ENCODE measurements at regions not wholly inside any gene's neighbourhood (a gene's known extent, or its start where the extent isn't known, plus 50 kb on each side); places are given as distances from the start of the nearest gene placed in this dataset.

- no peaks in the 10 kb centered on the region for H3K36me3 ChIP-seq (ENCODE audit: control insufficient read depth, insufficient read depth, low read length)
- H3K9me3 ChIP-seq (ENCODE audit: control insufficient read depth, insufficient read depth, low read depth, low read length) = no peaks in the 10 kb centered on the region
- H3K4me3 ChIP-seq (replicated peaks in 1 of 4; ENCODE audit: control extremely low read depth in 1 of 4, insufficient read depth in 1 of 4, low read depth in 3 of 4, low read length in 4 of 4) = no peak overlapping the region
- no peak overlapping the region for H3K9ac ChIP-seq (ENCODE audit: insufficient read depth, low read length)
- no peak for DNase-seq (ENCODE audit: low read depth in 2 of 2)
- no peak for TF ChIP-seq EZH2 (IDR thresholded peaks at IDR 0.05; ENCODE audit: low read length, missing control alignments)
- TF ChIP-seq CTCF (conservative IDR thresholded peaks at IDR 0.05 in 1 of 2, IDR thresholded peaks at IDR 0.05 in 1 of 2; ENCODE audit: low read depth in 1 of 2, low read length in 2 of 2) = no peak
- H4K20me1 ChIP-seq (ENCODE audit: control insufficient read depth, extremely low read depth, insufficient read depth, low read length) = no peaks in the 10 kb centered on the region
- H3K27me3 ChIP-seq (ENCODE audit: control insufficient read depth, insufficient read depth, low read length) = no peaks in the 10 kb centered on the region
- no peaks in the 10 kb centered on the region for H3K4me1 ChIP-seq (ENCODE audit: control insufficient read depth, extremely low read depth, insufficient read depth, low read length)
- no peaks in the 10 kb centered on the region for H3K79me2 ChIP-seq (ENCODE audit: control insufficient read depth, insufficient read depth, low read length)
- H3K4me2 ChIP-seq (ENCODE audit: extremely low read depth, insufficient read depth, low read length) = no peak overlapping the region
- H2AFZ ChIP-seq (ENCODE audit: low read length) = no peak overlapping the region
- no peak overlapping the region for H3K27ac ChIP-seq (ENCODE audit: insufficient read depth, low read length)
These were observed 362.0 kb upstream of the KYNU start for GRCh38 chr2:142515493-142515892.

GRCh38 chr2:142509401-142509800, 368.1 kb upstream of the KYNU start:
- Histone ChIP-seq H3K4me3 (replicated peaks in 1 of 4; ENCODE audit: control extremely low read depth in 1 of 4, insufficient read depth in 1 of 4, low read depth in 3 of 4, low read length in 4 of 4) (no peak overlapping the region), H4K20me1 (ENCODE audit: control insufficient read depth, extremely low read depth, insufficient read depth, low read length) (no peaks in the 10 kb centered on the region), H3K9me3 (ENCODE audit: control insufficient read depth, insufficient read depth, low read depth, low read length) (no peaks in the 10 kb centered on the region), H3K36me3 (ENCODE audit: control insufficient read depth, insufficient read depth, low read length) (no peaks in the 10 kb centered on the region), H3K9ac (ENCODE audit: insufficient read depth, low read length) (no peak overlapping the region), H3K4me2 (ENCODE audit: extremely low read depth, insufficient read depth, low read length) (no peak overlapping the region), H3K4me1 (ENCODE audit: control insufficient read depth, extremely low read depth, insufficient read depth, low read length) (no peaks in the 10 kb centered on the region), H2AFZ (ENCODE audit: low read length) (no peak overlapping the region), H3K27ac (ENCODE audit: insufficient read depth, low read length) (no peak overlapping the region), H3K79me2 (ENCODE audit: control insufficient read depth, insufficient read depth, low read length) (no peaks in the 10 kb centered on the region), H3K27me3 (ENCODE audit: control insufficient read depth, insufficient read depth, low read length) (no peaks in the 10 kb centered on the region)
- no peak for TF ChIP-seq EZH2 (IDR thresholded peaks at IDR 0.05; ENCODE audit: low read length, missing control alignments)
- no peak for TF ChIP-seq CTCF (conservative IDR thresholded peaks at IDR 0.05 in 1 of 2, IDR thresholded peaks at IDR 0.05 in 1 of 2; ENCODE audit: low read depth in 1 of 2, low read length in 2 of 2)
- DNase-seq (ENCODE audit: low read depth in 2 of 2) = no peak

- no peak for TF ChIP-seq EZH2 (IDR thresholded peaks at IDR 0.05; ENCODE audit: low read length, missing control alignments)
- TF ChIP-seq CTCF (conservative IDR thresholded peaks at IDR 0.05 in 1 of 2, IDR thresholded peaks at IDR 0.05 in 1 of 2; ENCODE audit: low read depth in 1 of 2, low read length in 2 of 2) = no peak
- Histone ChIP-seq H4K20me1 (ENCODE audit: control insufficient read depth, extremely low read depth, insufficient read depth, low read length) (no peaks in the 10 kb centered on the region), H3K4me2 (ENCODE audit: extremely low read depth, insufficient read depth, low read length) (no peak overlapping the region), H3K27ac (ENCODE audit: insufficient read depth, low read length) (no peak overlapping the region), H3K4me1 (ENCODE audit: control insufficient read depth, extremely low read depth, insufficient read depth, low read length) (no peaks in the 10 kb centered on the region), H3K9me3 (ENCODE audit: control insufficient read depth, insufficient read depth, low read depth, low read length) (no peaks in the 10 kb centered on the region), H3K36me3 (ENCODE audit: control insufficient read depth, insufficient read depth, low read length) (no peaks in the 10 kb centered on the region), H2AFZ (ENCODE audit: low read length) (no peak overlapping the region), H3K9ac (ENCODE audit: insufficient read depth, low read length) (no peak overlapping the region), H3K27me3 (ENCODE audit: control insufficient read depth, insufficient read depth, low read length) (no peaks in the 10 kb centered on the region), H3K79me2 (ENCODE audit: control insufficient read depth, insufficient read depth, low read length) (no peaks in the 10 kb centered on the region), H3K4me3 (replicated peaks in 1 of 4; ENCODE audit: control extremely low read depth in 1 of 4, insufficient read depth in 1 of 4, low read depth in 3 of 4, low read length in 4 of 4) (no peak overlapping the region)
- DNase-seq (ENCODE audit: low read depth in 2 of 2) = no peak
These were observed 372.7 kb upstream of the KYNU start for GRCh38 chr2:142504754-142505153.
